Cardiac muscle cell (in vitro differentiated cells and primary cell): ENCODE measurements at regions not wholly inside any gene's neighbourhood (a gene's known extent, or its start where the extent isn't known, plus 50 kb on each side); places are given as distances from the start of the nearest gene placed in this dataset.

ENCODE experiments used
- DNase-seq, 2 donors: peaks; one replicate each; pipeline versions ENCODE4 v3.0.0 to v3.0.0-alpha.2; 2010 to 2017; ENCODE audit warnings: low read depth in 1 of 2, low spot score in 1 of 2
- H3K27ac ChIP-seq: fragments of 200-600 bp; sonication (generic); 2 replicates; pipeline ENCODE4 v1.5.1; 2016
- H3K27me3 ChIP-seq: fragments of 200-600 bp; sonication (generic); 2 replicates; pipeline ENCODE4 v1.6.0; 2016; ENCODE audit warnings: control low read depth
- H3K36me3 ChIP-seq: fragments of 200-600 bp; sonication (generic); 2 replicates; pipeline ENCODE4 v1.5.1; 2016; ENCODE audit warnings: control low read depth
- H3K4me1 ChIP-seq: fragments of 200-600 bp; sonication (generic); 2 replicates; pipeline ENCODE4 v1.8.1; 2017; ENCODE audit warnings: low read depth, mild to moderate bottlenecking, mixed run types
- H3K4me3 ChIP-seq: fragments of 200-600 bp; sonication (generic); 2 replicates; pipeline ENCODE4 v1.5.1; 2016; ENCODE audit warnings: mild to moderate bottlenecking
- H3K9me3 ChIP-seq: fragments of 200-600 bp; sonication (generic); 2 replicates; pipeline ENCODE4 v1.5.1; 2017; ENCODE audit warnings: low read depth, mild to moderate bottlenecking, control low read depth
- TF ChIP-seq, protein P1 (sequence below): IDR thresholded peaks from 2 replicates; pipeline ENCODE4 v1.5.1; 2012; ENCODE audit warnings: low read depth, mild to moderate bottlenecking, low read length

GRCh38 chr4:56197387-56197786 is 189.9 kb downstream of the AASDH start:
- no peaks in the 10 kb centered on the region for H3K4me1 ChIP-seq
- H3K27ac ChIP-seq, result no peak overlapping the region
- TF ChIP-seq, protein P1, sequence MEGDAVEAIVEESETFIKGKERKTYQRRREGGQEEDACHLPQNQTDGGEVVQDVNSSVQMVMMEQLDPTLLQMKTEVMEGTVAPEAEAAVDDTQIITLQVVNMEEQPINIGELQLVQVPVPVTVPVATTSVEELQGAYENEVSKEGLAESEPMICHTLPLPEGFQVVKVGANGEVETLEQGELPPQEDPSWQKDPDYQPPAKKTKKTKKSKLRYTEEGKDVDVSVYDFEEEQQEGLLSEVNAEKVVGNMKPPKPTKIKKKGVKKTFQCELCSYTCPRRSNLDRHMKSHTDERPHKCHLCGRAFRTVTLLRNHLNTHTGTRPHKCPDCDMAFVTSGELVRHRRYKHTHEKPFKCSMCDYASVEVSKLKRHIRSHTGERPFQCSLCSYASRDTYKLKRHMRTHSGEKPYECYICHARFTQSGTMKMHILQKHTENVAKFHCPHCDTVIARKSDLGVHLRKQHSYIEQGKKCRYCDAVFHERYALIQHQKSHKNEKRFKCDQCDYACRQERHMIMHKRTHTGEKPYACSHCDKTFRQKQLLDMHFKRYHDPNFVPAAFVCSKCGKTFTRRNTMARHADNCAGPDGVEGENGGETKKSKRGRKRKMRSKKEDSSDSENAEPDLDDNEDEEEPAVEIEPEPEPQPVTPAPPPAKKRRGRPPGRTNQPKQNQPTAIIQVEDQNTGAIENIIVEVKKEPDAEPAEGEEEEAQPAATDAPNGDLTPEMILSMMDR, result no peak
- no peak overlapping the region for H3K4me3 ChIP-seq
- DNase-seq, result peak in 1 of 2 donors; percentile 59
- H3K27me3 ChIP-seq, result no peaks in the 10 kb centered on the region
- no peaks in the 10 kb centered on the region for H3K36me3 ChIP-seq
- H3K9me3 ChIP-seq, result no peaks in the 10 kb centered on the region

DNA sequence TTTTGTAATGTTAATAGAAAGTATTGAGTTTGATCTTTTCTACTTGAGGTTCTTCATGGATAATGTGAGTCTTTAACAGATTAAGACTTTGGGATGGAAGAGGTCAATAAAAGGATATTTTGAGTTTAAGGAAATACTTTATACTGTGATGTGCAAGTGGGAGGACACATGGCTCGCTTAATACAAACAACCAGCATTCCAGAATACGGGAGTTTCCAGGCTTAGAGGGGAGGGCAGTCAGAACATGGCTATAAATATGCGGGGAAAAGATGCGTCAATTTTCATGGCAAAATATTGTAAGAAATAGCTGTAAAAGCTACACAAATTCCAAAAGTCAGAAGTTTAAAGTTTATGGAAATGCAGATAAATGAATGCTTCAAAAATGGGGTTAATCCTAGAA is 192.3 kb downstream of the AASDH start:
- no peaks in the 10 kb centered on the region for H3K36me3 ChIP-seq
- DNase-seq, result peak in 1 of 2 donors; percentile 25
- H3K9me3 ChIP-seq, result no peaks in the 10 kb centered on the region
- no peaks in the 10 kb centered on the region for H3K27me3 ChIP-seq
- H3K27ac ChIP-seq, result no peak overlapping the region
- no peak overlapping the region for H3K4me3 ChIP-seq
- TF ChIP-seq, protein P1, result no peak
- no peaks in the 10 kb centered on the region for H3K4me1 ChIP-seq

DNA sequence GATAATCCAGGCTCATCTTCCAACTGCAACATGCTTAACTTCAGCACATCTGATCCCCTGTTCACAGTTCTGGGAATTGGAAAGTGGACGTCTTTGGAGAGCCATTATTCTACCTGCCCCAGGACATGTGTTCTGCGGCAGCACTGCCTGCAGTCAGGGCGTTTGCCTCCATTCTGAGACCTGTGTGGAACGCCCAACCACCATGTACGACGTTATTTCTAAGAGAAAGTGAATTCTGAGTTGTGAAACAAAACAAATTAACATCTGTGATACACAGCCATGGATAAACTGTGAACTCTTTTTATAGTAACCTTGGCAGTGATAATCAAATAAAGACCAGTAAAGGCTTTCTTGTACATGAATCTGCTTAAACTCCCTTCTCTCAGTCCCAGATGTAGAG is 195.8 kb downstream of the AASDH start:
- Histone ChIP-seq H3K27ac (no peak overlapping the region), H3K9me3 (no peaks in the 10 kb centered on the region), H3K36me3 (no peaks in the 10 kb centered on the region), H3K4me3 (no peak overlapping the region), H3K4me1 (peaks cover 8% of the 10 kb centered on the region), H3K27me3 (no peaks in the 10 kb centered on the region)
- TF ChIP-seq, protein P1, result no peak
- DNase-seq, result no peak

- Histone ChIP-seq H3K9me3 (no peaks in the 10 kb centered on the region), H3K27me3 (no peaks in the 10 kb centered on the region), H3K36me3 (no peaks in the 10 kb centered on the region), H3K4me1 (peaks cover 8% of the 10 kb centered on the region), H3K4me3 (no peak overlapping the region), H3K27ac (no peak overlapping the region)
- DNase-seq, result peak in 1 of 2 donors; percentile 61
- TF ChIP-seq, protein P1, result no peak
Measured at GRCh38 chr4:56187688-56188087, 199.6 kb downstream of the AASDH start.

GRCh38 chr4:56186808-56187523 is 200.3 kb downstream of the AASDH start:
- H3K36me3 ChIP-seq, result no peaks in the 10 kb centered on the region
- DNase-seq, result peak in 1 of 2 donors; percentile 17
- H3K27me3 ChIP-seq, result no peaks in the 10 kb centered on the region
- peaks cover 8% of the 10 kb centered on the region for H3K4me1 ChIP-seq
- no peak overlapping the region for H3K4me3 ChIP-seq
- no peaks in the 10 kb centered on the region for H3K9me3 ChIP-seq
- TF ChIP-seq, protein P1, result no peak
- H3K27ac ChIP-seq, result no peak overlapping the region
